LNCaP clone FGC (cell line): ENCODE measurements at regions not wholly inside any gene's neighbourhood (a gene's known extent, or its start where the extent isn't known, plus 50 kb on each side); places are given as distances from the start of the nearest gene placed in this dataset.
A peak's percentile ranks its signal among the peaks of the same experiment; 100 is the strongest.

ENCODE experiments used
- DNase-seq: peaks from one replicate; pipeline ENCODE4 v3.0.0-alpha.2; 2011; ENCODE audit warnings: low read depth
- H3K4me3 ChIP-seq: 2 replicates; pipeline ENCODE4 v1.5.1; 2011; ENCODE audit warnings: mild to moderate bottlenecking, low read depth, low read length, control low read depth
- TF ChIP-seq, protein P1 (sequence below): IDR thresholded peaks from 2 replicates; pipeline ENCODE4 v1.5.1; 2012; ENCODE audit warnings: mild to moderate bottlenecking; ENCODE audit not compliant: control insufficient read depth, insufficient read depth; ENCODE audit errors: extremely low read depth

DNA sequence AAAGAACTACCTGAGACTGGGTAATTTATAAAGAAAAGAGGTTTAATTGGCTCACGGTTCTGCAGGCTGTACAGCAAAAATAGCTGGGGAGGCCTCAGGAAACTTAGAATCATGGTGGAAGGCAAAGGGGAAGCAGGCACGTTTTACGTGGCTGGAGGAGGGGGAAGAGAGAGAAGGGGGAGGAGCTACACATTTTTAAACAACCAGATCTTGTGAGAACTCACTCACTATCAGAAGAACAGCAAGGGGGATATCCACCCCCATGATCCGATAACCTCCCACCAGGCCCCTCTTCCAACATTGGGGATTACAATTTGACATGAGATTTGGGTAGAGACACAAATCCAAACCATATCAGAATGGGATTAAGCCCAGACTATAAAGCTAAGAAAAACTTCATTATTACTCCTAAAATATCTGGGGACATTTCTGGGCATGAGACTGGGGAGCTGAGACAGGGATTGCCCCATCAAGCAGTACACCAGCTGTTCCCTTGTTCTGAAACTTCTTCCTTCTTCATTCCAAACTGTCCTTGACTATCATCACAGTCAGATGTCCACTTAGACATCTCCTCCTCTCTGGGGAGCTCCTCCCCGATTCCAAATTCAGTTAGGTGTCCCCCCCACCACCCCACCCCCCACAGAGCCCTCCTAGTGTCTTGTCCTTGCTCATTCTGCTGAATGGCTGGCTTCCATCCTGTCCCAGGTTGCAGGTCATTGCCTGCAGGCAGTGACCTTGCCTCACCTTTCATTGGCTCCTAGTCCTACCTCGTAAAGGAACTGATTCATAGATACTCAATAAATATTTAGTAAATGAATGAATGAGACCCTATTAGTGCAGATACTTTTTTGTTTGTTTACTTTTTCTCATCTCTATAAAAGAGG, 132.6 kb downstream of the EVX1 start:
- DNase-seq, result peak; percentile 32
- H3K4me3 ChIP-seq, result no peak overlapping the region
- TF ChIP-seq, protein P1, sequence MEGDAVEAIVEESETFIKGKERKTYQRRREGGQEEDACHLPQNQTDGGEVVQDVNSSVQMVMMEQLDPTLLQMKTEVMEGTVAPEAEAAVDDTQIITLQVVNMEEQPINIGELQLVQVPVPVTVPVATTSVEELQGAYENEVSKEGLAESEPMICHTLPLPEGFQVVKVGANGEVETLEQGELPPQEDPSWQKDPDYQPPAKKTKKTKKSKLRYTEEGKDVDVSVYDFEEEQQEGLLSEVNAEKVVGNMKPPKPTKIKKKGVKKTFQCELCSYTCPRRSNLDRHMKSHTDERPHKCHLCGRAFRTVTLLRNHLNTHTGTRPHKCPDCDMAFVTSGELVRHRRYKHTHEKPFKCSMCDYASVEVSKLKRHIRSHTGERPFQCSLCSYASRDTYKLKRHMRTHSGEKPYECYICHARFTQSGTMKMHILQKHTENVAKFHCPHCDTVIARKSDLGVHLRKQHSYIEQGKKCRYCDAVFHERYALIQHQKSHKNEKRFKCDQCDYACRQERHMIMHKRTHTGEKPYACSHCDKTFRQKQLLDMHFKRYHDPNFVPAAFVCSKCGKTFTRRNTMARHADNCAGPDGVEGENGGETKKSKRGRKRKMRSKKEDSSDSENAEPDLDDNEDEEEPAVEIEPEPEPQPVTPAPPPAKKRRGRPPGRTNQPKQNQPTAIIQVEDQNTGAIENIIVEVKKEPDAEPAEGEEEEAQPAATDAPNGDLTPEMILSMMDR, result no peak

DNA sequence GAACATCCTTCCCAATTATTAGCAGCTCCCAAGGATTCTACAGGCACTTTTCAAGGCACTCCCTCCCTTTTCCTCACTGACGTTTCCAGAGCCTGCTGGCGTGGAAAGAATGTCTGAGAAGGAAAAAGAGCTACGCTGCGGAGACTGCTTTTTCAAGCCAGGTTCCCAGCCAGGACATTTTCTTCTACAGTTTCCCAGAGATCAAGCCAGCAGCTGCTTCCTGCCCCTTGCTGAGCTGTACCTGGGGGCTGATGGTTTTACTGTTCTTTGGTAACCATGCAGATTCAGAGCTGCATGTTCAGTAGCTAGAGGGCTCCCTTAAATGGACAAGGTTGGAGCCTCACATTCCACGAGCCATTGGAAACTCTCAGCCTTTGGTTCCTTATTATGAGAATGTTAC, 133.4 kb downstream of the EVX1 start:
- H3K4me3 ChIP-seq, result no peak overlapping the region
- no peak for DNase-seq
- TF ChIP-seq, protein P1, result no peak

DNA sequence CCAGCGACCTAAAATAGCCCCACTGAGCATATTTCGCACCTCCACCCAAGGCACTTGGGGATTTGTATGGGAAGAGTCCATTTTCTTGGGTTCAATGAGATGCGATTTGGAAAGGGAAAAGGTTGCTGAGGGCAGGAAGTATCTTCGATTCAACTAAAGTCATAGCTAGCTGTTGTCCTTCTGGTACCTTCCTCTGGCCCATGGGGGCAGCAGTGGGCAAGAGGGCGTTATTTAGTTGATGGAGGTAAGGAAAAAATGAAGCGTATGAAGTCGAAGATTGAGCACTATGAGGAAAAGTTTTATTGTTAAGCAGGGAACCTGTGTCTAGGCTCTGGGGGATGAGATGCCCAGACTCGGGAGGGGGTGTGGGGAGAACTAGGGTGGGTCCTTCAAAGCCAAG, 135.4 kb downstream of the EVX1 start:
- no peak overlapping the region for H3K4me3 ChIP-seq
- TF ChIP-seq, protein P1, result no peak
- DNase-seq, result no peak

DNA sequence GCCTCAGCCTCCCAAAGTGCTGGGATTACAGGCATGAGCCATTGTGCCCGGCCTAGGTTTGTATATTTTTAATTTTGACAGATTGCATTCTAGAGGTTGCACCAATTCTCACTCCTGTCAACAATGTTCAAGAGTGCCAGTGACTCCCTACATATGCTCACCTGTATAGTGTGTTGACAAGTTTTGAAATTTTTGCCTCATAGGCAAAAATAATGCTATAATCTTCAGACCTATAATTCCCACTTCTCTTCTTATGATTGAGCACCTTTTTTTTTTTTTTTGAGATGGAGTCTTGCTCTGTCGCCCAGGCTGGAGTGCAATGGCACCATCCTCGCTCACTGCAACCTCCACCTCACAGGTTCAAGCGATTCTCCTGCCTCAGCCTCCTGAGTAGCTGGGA, 139.7 kb downstream of the EVX1 start:
- H3K4me3 ChIP-seq, result no peak overlapping the region
- no peak for DNase-seq
- TF ChIP-seq, protein P1, result no peak

DNA sequence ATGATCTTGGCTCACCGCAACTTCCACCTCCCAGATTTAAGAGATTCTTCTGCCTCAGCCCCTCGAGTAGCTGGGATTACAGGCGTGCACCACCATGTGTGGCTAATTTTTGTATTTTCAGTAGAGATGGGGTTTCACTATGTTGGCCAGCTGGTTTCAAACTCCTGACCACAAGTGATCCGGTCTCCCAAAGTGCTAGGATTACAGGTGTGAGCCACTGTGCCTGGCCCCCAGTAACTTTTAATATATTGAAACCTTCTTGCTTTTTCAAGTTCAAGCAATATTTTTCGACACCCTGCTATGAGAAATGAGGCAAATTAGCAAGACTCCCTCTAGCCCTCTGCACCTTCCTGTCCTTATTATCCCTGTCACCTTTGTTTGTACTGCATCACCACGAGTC, 144.0 kb downstream of the EVX1 start:
- TF ChIP-seq, protein P1, result no peak
- no peak overlapping the region for H3K4me3 ChIP-seq
- no peak for DNase-seq

DNA sequence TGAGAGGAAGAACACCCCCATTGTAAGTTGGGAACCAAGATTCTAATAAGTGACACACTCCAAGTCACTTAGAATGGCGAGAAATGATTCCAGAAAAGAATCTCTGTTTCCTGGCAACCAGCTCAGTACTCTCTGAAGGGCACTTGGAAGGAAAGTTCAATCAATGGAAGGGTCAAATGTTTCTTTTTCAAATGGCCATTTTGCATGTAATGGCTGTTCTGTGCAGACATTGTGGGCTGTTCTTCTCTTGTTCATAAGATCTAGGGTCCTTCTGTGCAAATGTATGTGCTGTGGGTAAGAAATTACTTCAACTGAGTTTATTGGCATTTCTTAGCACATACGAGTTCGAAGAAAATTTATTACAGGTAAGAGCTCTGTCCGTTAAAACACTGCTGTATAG, 145.3 kb downstream of the EVX1 start:
- TF ChIP-seq, protein P1, result no peak
- H3K4me3 ChIP-seq, result no peak overlapping the region
- no peak for DNase-seq

DNA sequence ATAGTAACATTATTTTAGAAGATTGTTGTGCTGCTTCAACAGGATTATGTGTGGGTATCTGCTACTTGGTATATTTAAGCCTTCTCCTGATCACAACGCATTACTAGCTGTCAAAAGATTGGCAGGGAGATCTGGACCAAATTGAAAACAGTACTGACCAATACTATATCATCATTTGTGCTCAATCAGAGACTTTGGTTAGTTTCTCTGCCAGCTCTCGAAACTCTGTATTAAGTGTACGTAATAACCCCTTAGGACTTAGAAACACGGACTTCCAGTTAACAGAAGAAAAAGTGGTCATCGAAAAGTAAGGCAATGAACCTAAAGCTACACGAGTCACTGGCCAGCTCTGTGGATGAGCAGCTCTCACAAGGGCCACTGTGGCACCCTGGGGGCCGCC, 146.0 kb downstream of the EVX1 start:
- no peak for DNase-seq
- TF ChIP-seq, protein P1, result no peak
- no peak overlapping the region for H3K4me3 ChIP-seq
